ENCODE measurements at regions not wholly inside any gene's neighbourhood (a gene's known extent, or its start where the extent isn't known, plus 50 kb on each side); places are given as distances from the start of the nearest gene placed in this dataset.

DNA sequence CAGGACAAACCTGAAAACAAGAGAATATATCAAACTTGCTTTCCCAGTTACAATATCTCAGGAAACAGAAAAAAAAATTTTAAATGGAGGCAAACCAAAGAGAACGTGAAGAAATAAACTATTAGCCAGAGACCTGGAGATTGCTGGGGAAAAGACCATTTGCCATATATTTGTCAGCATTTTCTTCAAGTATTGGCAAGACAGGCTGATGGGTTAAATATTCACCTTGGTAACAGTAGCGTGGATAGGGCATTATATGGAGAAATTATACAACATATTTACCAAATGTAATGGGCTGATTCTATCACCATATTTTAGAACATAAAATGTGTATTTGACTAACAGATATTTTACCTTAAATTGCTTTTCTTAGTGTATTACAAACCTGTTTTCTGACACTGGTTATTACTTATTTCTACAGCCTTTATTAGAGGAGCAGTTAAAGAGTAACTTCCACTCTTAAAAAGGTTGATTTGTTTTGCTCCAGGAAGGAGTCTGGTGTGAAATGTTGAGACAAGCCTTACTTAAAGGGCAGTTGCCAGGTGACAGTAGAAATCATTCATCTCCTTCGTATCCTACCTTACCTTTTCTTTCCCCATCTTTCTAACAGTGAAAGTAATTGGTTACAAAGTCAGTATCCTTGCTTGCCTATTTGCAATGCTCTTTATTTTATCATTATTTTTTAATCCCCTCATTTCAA, 575.5 kb downstream of the GBA3 start:
- H3K36me3 ChIP-seq (ENCODE audit: insufficient read depth, low read length) = no peaks in the 10 kb centered on the region
- ChIA-PET CTCF (no interaction called here), POLR2A (no interaction called here)
- Mint-ChIP-seq H3K36me3 (ENCODE audit: low read depth) (no peaks in the 10 kb centered on the region), H3K4me3 (no peak overlapping the region), H3K4me1 (ENCODE audit: low read depth) (no peaks in the 10 kb centered on the region), H3K27ac (no peak overlapping the region), H3K9me3 (no peaks in the 10 kb centered on the region), H3K27me3 (no peaks in the 10 kb centered on the region)
- H3K4me1 ChIP-seq (ENCODE audit: insufficient read depth, low read length) = no peaks in the 10 kb centered on the region
- no peak for ATAC-seq (ENCODE audit: poor library complexity)
- DNase-seq = no peak
- no peak overlapping the region for H3K27ac ChIP-seq (ENCODE audit: low read depth in 1 of 2, low read length in 2 of 2)
- H3K27me3 ChIP-seq (ENCODE audit: control insufficient read depth in 1 of 2, insufficient read depth in 2 of 2, low read length in 2 of 2) = no peaks in the 10 kb centered on the region
- intact Hi-C loops (cut with DNase I, micrococcal nuclease) = no loop called here
- peaks cover 0 to 4% of the 10 kb centered on the region in 2 experiments for H3K9me3 ChIP-seq (ENCODE audit: control insufficient read depth in 1 of 2, insufficient read depth in 1 of 2, low read length in 2 of 2)
- H3K4me3 ChIP-seq (ENCODE audit: low read length) = no peak overlapping the region
- TF ChIP-seq, protein P1, sequence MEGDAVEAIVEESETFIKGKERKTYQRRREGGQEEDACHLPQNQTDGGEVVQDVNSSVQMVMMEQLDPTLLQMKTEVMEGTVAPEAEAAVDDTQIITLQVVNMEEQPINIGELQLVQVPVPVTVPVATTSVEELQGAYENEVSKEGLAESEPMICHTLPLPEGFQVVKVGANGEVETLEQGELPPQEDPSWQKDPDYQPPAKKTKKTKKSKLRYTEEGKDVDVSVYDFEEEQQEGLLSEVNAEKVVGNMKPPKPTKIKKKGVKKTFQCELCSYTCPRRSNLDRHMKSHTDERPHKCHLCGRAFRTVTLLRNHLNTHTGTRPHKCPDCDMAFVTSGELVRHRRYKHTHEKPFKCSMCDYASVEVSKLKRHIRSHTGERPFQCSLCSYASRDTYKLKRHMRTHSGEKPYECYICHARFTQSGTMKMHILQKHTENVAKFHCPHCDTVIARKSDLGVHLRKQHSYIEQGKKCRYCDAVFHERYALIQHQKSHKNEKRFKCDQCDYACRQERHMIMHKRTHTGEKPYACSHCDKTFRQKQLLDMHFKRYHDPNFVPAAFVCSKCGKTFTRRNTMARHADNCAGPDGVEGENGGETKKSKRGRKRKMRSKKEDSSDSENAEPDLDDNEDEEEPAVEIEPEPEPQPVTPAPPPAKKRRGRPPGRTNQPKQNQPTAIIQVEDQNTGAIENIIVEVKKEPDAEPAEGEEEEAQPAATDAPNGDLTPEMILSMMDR (IDR thresholded peaks at IDR 0.05) = no peak

DNA sequence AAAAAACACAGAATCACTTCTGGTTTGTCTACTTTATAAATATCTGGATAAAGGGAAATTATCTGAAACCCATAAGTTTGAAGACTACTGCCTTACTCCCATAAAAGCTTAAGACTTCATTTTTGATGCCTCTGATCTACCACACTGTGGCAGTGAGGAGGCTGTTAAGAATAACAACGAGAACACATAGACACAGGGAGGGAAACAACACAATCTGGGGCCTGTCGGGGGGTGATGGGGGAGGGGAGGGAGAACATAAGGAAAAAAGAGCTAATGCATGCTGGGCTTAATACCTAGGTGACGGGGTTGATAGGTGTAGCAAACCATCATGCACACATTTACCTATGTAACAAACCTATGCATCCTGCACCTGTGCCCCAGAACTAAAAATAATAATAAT, 573.7 kb downstream of the GBA3 start:
- intact Hi-C loops (cut with DNase I, micrococcal nuclease) = no loop called here
- H3K9me3 ChIP-seq (ENCODE audit: control insufficient read depth in 1 of 2, insufficient read depth in 1 of 2, low read length in 2 of 2) = no peaks in the 10 kb centered on the region
- TF ChIP-seq, protein P1 (IDR thresholded peaks at IDR 0.05) = no peak
- Mint-ChIP-seq H3K9me3 (no peaks in the 10 kb centered on the region), H3K27ac (no peak overlapping the region), H3K36me3 (ENCODE audit: low read depth) (no peaks in the 10 kb centered on the region), H3K27me3 (no peaks in the 10 kb centered on the region), H3K4me3 (no peak overlapping the region), H3K4me1 (ENCODE audit: low read depth) (no peaks in the 10 kb centered on the region)
- ATAC-seq (ENCODE audit: poor library complexity) (no peak), DNase-seq (no peak)
- no peak overlapping the region for H3K4me3 ChIP-seq (ENCODE audit: low read length)
- CTCF ChIA-PET = no interaction called here
- H3K4me1 ChIP-seq (ENCODE audit: insufficient read depth, low read length) = no peaks in the 10 kb centered on the region
- no peaks in the 10 kb centered on the region for H3K27me3 ChIP-seq (ENCODE audit: control insufficient read depth in 1 of 2, insufficient read depth in 2 of 2, low read length in 2 of 2)
- H3K27ac ChIP-seq (ENCODE audit: low read depth in 1 of 2, low read length in 2 of 2) = no peak overlapping the region
- POLR2A ChIA-PET = no interaction called here
- no peaks in the 10 kb centered on the region for H3K36me3 ChIP-seq (ENCODE audit: insufficient read depth, low read length)

DNA sequence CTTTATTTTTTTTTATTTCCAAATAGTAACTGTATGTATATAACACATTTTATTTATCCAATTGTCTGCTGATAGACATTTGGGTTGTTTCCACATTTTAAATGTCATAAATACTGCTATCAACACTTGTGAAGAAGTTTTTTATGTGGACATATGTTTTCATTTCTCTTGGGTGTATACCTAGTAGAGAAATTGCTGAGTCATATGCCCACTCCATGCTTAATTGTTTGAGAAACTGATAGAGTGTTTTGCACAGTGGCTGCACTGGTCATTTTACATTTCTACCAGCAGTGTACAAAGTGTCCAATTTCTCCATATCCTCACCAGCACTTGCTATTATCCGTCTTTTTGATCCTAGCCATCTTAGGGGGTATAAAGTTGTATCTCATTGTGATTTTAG, 567.8 kb downstream of the GBA3 start:
- intact Hi-C loops (cut with DNase I, micrococcal nuclease) = no loop called here
- TF ChIP-seq, protein P1 (IDR thresholded peaks at IDR 0.05) = no peak
- DNase-seq = no peak
- Mint-ChIP-seq H3K4me3 (no peak overlapping the region), H3K4me1 (ENCODE audit: low read depth) (no peaks in the 10 kb centered on the region), H3K27ac (no peak overlapping the region), H3K9me3 (no peaks in the 10 kb centered on the region), H3K36me3 (ENCODE audit: low read depth) (no peaks in the 10 kb centered on the region), H3K27me3 (no peaks in the 10 kb centered on the region)
- no peak overlapping the region for H3K27ac ChIP-seq (ENCODE audit: low read depth in 1 of 2, low read length in 2 of 2)
- no peaks in the 10 kb centered on the region for H3K9me3 ChIP-seq (ENCODE audit: control insufficient read depth in 1 of 2, insufficient read depth in 1 of 2, low read length in 2 of 2)
- POLR2A ChIA-PET = no interaction called here
- H3K4me1 ChIP-seq (ENCODE audit: insufficient read depth, low read length) = no peaks in the 10 kb centered on the region
- no peaks in the 10 kb centered on the region for H3K27me3 ChIP-seq (ENCODE audit: control insufficient read depth in 1 of 2, insufficient read depth in 2 of 2, low read length in 2 of 2)
- ATAC-seq (ENCODE audit: poor library complexity) = no peak
- no peaks in the 10 kb centered on the region for H3K36me3 ChIP-seq (ENCODE audit: insufficient read depth, low read length)
- CTCF ChIA-PET = no interaction called here
- H3K4me3 ChIP-seq (ENCODE audit: low read length) = no peak overlapping the region

All from CD4-positive, alpha-beta T cell (primary cell).